ENCODE measurements at regions not wholly inside any gene's neighbourhood (a gene's known extent, or its start where the extent isn't known, plus 50 kb on each side); places are given as distances from the start of the nearest gene placed in this dataset.
"Not testable (repeated sequence)": the region's sequence is repeated elsewhere in the genome, so short reads cannot be mapped to it uniquely, and the experiment has no call there.

DNA sequence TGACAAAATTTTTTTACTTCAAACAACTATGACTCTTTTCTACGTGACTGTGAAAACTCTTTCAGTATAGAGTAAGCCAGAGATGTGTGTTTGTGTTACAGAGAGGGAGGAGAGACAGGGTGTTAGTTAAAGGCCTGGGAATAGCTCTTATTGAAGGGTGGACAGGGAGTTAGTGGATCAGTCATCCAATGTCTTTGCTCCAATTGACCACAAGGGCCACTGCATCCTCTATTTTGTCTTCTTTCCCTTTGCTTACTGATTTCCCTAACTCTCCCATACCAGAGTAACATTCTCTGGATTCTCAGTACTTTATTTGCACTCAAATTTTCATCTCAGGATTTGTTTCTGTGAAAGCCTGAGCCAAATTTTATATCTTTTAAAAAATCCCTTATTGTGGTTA, 920.3 kb downstream of the CDH18 start:
- Mint-ChIP-seq H3K27me3 (no peaks in the 10 kb centered on the region), H3K4me1 (no peaks in the 10 kb centered on the region), H3K36me3 (no peaks in the 10 kb centered on the region), H3K4me3 (no peak overlapping the region), H3K27ac (no peak overlapping the region), H3K9me3 (no peaks in the 10 kb centered on the region)
- DNase-seq (ENCODE audit: low spot score in 2 of 2) (no peak), ATAC-seq (ENCODE audit: low read depth) (no peak)

DNA sequence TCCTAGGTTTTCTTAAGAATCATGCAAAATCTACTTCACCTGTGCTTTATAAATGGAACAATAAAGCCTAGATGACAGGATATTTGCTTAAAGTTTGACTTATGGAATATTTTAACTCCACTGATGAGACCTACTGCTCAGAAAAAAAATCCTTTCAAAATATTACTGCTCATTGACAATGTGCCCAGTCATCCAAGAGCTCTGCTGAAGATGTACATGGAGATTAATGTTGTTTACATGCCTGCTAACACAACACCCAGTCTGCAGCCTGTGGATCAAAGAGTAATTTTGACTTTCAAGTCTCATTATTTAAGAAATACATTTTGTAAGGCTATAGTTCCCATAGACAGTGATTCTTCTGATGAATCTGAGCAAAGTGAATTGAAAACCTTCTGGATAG, 889.6 kb downstream of the CDH18 start:
- Mint-ChIP-seq H3K27me3 (no peaks in the 10 kb centered on the region), H3K36me3 (no peaks in the 10 kb centered on the region), H3K4me3 (no peak overlapping the region), H3K27ac (no peak overlapping the region), H3K4me1 (no peaks in the 10 kb centered on the region), H3K9me3 (peaks cover 2% of the 10 kb centered on the region)
- ATAC-seq (ENCODE audit: low read depth): no peak
- DNase-seq (ENCODE audit: low spot score in 2 of 2): no peak

DNA sequence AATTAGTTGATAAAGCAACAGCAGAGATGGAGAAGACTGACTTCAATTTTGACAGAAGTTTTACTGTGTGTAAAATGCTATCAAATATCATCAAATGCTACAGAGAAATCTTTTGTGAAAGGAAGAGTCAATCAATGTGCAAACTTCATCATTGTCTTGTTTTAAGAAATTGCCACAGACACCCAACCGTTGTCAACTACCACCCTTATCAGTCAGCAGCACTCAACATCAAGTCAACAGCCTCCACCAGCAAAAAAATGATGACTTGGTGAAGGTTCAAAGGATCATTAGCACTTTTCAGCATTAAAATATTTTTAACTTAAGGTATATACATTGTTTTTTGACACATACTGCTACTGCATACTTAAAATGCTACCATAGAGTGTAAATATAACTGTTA, 888.8 kb downstream of the CDH18 start:
- Mint-ChIP-seq H3K4me1 (no peaks in the 10 kb centered on the region), H3K9me3 (peaks cover 2% of the 10 kb centered on the region)
- no peak for ATAC-seq (ENCODE audit: low read depth)

DNA sequence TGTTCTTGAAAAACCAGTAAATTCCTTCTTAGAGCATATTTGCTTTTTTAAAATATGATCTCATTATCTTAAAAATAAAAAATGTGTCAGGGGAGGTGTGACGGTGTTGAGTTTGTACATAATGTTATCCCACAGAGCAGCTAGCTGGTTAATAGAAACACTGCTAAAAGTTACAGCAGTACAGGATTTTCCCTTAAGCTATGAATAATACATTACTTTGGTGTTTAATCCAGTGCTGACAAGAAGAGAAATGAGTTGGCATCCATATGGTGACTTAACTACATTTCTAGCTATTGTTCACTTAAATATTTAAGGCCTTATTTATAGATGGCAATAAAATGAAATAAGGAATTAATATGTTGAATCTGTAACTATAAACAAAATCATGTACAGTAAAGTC, 883.1 kb downstream of the CDH18 start:
- Mint-ChIP-seq H3K4me1 (no peaks in the 10 kb centered on the region), H3K27me3 (no peaks in the 10 kb centered on the region), H3K27ac (no peak overlapping the region), H3K36me3 (no peaks in the 10 kb centered on the region), H3K4me3 (no peak overlapping the region), H3K9me3 (peaks cover 4% of the 10 kb centered on the region)
- ATAC-seq (ENCODE audit: low read depth) (no peak), DNase-seq (ENCODE audit: low spot score in 2 of 2) (no peak)

More for the DNA sequence above, 888.8 kb downstream of the CDH18 start:
- H3K36me3 Mint-ChIP-seq: no peaks in the 10 kb centered on the region
- no peak overlapping the region for H3K27ac Mint-ChIP-seq
- DNase-seq (ENCODE audit: low spot score in 2 of 2): no peak
- H3K27me3 Mint-ChIP-seq: no peaks in the 10 kb centered on the region
- H3K4me3 Mint-ChIP-seq: no peak overlapping the region

DNA sequence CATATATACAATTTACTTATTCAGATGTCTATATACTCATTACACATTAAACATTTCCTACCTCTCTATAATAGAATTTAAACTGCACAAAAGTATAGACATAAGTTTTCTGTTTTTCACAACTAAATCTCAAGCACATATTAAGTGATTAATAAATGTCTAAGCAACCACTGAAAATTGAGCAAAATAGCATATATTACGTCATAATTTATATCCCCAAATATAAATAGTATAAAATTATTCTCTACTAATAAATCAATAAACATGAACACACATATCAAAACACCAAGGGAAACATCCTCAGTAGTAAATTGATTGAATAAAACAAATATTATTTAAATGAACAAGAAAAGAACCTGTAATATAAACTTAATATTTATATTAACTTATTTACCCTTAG, 865.1 kb downstream of the CDH18 start:
- DNase-seq (ENCODE audit: low spot score in 2 of 2) (no peak), ATAC-seq (ENCODE audit: low read depth) (no peak)
- Mint-ChIP-seq H3K4me1 (no peaks in the 10 kb centered on the region), H3K36me3 (no peaks in the 10 kb centered on the region), H3K27ac (no peak overlapping the region), H3K9me3 (peaks cover 2% of the 10 kb centered on the region), H3K4me3 (no peak overlapping the region), H3K27me3 (no peaks in the 10 kb centered on the region)

DNA sequence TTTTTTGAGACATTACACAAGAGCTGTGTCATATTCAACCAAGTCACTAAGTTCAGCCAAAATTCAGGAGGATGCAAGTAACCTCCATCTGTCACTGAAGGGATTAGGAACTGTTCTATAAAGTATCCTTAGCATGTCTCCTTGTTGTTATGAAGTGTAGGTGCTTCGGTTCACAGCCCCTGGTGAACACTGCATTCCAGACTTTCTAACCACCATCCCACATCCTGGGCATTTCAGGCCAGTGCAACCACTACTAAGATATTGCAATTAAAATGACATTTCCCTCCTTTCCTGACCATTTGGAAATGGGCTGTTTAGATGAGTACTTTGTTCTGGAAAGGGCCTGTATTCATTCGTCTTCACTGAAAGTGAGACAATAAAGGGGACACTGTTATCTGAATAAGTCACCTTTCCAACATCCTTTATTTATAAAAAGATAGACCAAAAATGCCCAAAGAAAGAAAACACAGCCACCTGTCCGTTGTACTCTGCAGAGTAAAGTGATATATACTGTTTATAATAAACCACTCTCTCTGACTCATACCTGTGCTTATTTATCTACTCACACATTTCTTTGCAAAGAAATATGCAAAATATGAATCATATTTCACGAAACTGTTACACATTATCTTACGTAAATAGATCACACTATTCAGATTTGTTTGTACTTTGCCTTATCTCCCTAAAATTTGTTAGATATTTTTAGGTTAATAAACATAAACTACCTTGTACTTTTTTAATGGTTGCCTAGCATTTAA, 861.9 kb downstream of the CDH18 start:
- Mint-ChIP-seq H3K4me1 (no peaks in the 10 kb centered on the region), H3K27ac (no peak overlapping the region), H3K27me3 (no peaks in the 10 kb centered on the region), H3K36me3 (no peaks in the 10 kb centered on the region), H3K4me3 (no peak overlapping the region), H3K9me3 (no peaks in the 10 kb centered on the region)
- ATAC-seq (ENCODE audit: low read depth): no peak
- no peak for DNase-seq (ENCODE audit: low spot score in 2 of 2)

DNA sequence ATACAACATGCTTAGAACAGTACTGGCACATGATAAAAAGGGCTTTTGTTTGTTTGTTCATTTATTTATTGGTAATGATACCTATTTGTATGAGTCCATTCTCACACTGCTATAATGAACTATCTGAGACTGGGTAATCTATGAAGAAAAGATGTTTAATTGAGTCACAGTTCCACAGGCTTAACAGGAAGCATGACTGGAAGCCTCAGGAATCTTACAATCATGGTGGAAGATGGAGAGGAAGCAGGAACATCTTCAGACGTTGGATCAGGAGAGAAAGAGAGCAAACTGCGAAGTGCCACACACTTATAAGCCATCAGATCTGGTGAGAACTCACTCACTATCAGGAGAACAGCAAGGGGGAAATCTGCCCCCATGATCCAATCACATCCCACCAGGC, 847.7 kb downstream of the CDH18 start:
- no peaks in the 10 kb centered on the region for H3K36me3 Mint-ChIP-seq
- peaks cover 1% of the 10 kb centered on the region for H3K9me3 Mint-ChIP-seq
- H3K4me1 Mint-ChIP-seq: no peaks in the 10 kb centered on the region
- H3K27me3 Mint-ChIP-seq: no peaks in the 10 kb centered on the region
- no peak overlapping the region for H3K4me3 Mint-ChIP-seq
- no peak overlapping the region for H3K27ac Mint-ChIP-seq
- no peak for ATAC-seq (ENCODE audit: low read depth)
- no peak for DNase-seq (ENCODE audit: low spot score in 2 of 2)

DNA sequence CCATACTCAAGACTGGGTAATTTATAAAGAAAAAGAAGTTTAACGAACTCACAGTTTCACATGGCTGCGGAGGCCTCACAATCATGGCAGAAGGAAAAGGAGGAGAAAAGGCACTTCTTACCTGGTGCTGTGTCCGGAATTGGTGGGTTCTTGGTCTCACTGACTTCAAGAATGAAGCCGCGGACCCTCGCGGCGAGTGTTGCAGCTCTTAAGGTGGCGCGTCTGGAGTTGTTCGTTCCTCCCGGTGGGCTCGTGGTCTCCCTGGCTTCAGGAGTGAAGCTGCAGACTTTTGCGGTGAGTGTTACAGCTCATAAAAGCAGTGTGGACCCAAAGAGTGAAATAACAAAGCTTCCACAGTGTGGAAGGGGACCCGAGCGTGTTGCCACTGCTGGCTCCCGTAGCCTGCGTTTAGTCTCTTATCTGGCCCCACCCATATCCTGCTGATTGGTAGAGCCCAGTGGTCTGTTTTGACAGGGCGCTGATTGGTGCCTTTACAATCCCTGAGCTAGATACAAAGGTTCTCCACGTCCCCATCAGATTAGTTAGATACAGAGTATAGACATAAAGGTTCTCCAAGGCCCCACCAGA, 846.0 kb downstream of the CDH18 start:
- not testable (repeated sequence) for H3K27ac Mint-ChIP-seq, H3K4me3 Mint-ChIP-seq

DNA sequence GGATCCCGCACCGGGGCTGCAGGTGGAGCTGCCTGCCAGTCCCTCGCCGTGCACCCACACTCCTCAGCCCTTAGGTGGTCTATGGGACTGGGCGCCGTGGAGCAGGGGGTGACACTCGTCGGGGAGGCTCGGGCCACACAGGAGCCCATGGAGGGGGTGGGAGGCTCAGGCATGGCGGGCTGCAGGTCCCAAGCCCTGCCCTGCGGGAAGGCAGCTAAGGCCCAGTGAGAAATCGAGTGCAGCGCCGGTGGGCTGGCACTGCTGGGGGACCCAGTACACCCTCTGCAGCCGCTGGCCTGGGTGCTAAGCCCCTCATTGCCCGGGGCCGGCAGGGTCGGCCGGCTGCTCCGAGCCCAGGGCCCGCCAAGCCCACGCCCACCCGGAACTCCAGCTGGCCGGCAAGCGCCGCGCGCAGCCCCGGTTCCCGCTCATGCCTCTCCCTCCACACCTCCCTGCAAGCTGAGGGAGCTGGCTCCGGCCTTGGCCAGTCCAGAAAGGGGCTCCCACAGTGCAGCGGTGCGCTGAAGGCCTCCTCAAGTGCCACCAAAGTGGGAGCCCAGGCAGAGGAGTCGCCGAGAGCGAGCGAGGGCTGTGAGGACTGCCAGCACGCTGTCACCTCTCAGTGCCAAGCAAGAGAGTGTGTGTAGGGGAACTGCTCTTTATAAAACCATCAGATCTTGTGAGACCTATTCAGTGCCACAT, 845.1 kb downstream of the CDH18 start:
- not testable (repeated sequence) for H3K27me3 Mint-ChIP-seq; H3K36me3 Mint-ChIP-seq; H3K4me1 Mint-ChIP-seq; H3K27ac Mint-ChIP-seq; DNase-seq (ENCODE audit: low spot score in 2 of 2); ATAC-seq (ENCODE audit: low read depth); H3K4me3 Mint-ChIP-seq; H3K9me3 Mint-ChIP-seq

More for the DNA sequence above, 846.0 kb downstream of the CDH18 start:
- DNase-seq (ENCODE audit: low spot score in 2 of 2); ATAC-seq (ENCODE audit: low read depth); H3K27me3 Mint-ChIP-seq; H3K9me3 Mint-ChIP-seq; H3K36me3 Mint-ChIP-seq; H3K4me1 Mint-ChIP-seq: not testable (repeated sequence)

DNA sequence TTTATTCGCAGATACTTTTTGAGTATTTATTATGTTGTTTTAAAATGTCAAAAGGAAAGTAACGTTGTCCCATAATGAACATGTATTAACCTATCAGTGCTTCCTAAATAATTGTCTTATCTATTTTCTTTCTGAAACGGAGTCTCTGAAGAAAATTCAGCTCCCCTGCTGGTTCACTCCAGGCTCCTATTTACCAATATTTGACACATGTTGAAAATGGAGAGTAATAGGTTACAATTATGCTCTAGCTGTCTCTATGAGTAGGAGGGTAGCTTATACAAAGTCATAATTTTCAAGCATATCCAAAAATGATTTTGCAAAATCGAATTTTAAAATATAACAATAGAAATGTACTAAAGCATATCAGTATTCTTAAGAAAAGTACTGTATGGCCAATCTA, 844.1 kb downstream of the CDH18 start:
- H3K36me3 Mint-ChIP-seq: no peaks in the 10 kb centered on the region
- H3K9me3 Mint-ChIP-seq: peaks cover 3% of the 10 kb centered on the region
- H3K27me3 Mint-ChIP-seq: no peaks in the 10 kb centered on the region
- DNase-seq (ENCODE audit: low spot score in 2 of 2): no peak
- H3K4me3 Mint-ChIP-seq: no peak overlapping the region
- no peak overlapping the region for H3K27ac Mint-ChIP-seq
- no peaks in the 10 kb centered on the region for H3K4me1 Mint-ChIP-seq
- no peak for ATAC-seq (ENCODE audit: low read depth)

DNA sequence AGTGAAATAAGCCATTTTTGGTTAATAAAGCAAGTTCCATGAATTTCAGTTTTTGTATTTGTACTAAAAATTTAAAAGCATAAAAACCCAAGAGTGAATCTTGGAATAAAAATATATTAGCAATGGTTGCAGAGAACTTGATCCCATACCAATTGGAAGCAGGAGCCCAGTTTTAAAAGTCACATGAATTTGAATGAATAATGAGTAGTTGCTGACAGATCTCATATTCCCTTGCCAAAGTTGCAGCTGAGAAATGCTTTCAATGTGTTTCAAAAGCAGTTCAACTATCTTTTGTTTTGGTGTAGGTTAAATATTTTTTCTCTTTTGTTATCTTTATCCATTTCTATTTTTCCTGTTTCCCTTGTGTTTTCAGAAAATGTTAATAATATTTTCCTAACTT, 818.6 kb downstream of the CDH18 start:
- H3K4me3 Mint-ChIP-seq: no peak overlapping the region
- no peaks in the 10 kb centered on the region for H3K36me3 Mint-ChIP-seq
- H3K4me1 Mint-ChIP-seq: no peaks in the 10 kb centered on the region
- DNase-seq (ENCODE audit: low spot score in 2 of 2): no peak
- no peaks in the 10 kb centered on the region for H3K27me3 Mint-ChIP-seq
- H3K27ac Mint-ChIP-seq: no peak overlapping the region
- no peak for ATAC-seq (ENCODE audit: low read depth)
- H3K9me3 Mint-ChIP-seq: peaks cover 1% of the 10 kb centered on the region

DNA sequence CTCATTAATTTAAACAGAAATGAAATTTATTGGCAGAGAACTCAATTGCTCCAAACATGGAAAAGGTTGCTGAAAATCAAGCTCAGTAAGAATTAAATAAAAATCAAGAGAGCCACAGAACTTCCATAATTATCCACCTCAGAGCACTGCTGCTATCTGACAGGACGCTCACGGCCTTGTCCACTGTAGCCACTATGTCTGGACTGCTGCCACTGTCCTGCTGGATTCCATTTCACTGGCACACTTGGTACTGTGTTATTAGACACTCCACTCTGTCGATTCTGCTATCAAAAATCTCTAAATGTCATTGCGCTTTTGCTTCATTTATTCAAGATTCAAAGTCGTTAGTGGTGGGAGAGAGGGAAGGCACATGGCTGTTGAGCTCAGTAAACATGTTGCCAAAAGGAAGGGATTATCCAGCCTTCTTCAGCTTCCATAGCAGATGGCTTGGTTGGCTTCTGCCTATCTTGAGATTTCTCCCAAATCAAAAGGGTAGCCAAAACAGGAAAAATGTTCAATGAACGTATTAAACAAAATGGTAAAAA, 815.0 kb downstream of the CDH18 start:
- Mint-ChIP-seq H3K4me3 (no peak overlapping the region), H3K27me3 (no peaks in the 10 kb centered on the region), H3K4me1 (no peaks in the 10 kb centered on the region), H3K27ac (no peak overlapping the region), H3K36me3 (no peaks in the 10 kb centered on the region), H3K9me3 (no peaks in the 10 kb centered on the region)
- ATAC-seq (ENCODE audit: low read depth) (no peak), DNase-seq (ENCODE audit: low spot score in 2 of 2) (no peak)

DNA sequence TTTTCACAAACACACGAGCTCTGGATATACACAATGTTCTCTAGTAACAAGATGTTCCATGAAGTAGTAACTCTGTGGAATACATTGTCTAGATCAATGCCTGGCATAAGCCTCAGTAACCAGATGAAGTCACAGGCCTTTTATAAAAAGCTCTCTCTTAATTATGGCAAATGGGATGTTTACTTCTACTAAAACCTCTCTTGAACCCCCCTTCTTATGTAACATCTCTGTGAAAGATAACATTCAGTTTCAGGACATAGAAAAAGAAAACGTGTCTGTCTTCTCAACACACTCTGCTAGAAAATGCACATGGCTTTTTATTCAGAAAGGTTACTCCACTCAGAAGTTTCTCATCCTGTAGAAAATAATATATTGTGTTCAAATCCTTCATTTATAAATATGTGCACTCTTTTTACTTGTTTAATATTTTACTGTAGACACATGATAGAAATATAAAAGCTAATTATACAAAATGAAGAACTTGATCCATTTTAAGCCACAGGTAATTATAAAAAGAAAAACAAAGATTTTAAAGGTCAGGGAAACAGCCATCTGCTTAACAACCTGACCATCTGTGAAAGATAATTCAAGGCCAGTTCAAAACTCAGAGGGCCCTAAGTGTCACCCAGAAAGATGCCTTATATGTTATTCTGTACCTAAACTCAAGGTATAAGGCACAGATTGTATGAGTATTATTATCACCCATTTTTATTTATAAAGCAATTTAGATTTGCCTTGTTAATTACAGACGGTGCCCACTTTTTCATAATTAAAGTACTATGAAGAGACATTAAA, 812.0 kb downstream of the CDH18 start:
- H3K4me1 Mint-ChIP-seq: no peaks in the 10 kb centered on the region
- ATAC-seq (ENCODE audit: low read depth) (no peak), DNase-seq (ENCODE audit: low spot score in 2 of 2) (no peak)
- no peaks in the 10 kb centered on the region for H3K27me3 Mint-ChIP-seq
- H3K9me3 Mint-ChIP-seq: no peaks in the 10 kb centered on the region
- no peaks in the 10 kb centered on the region for H3K36me3 Mint-ChIP-seq
- no peak overlapping the region for H3K4me3 Mint-ChIP-seq
- H3K27ac Mint-ChIP-seq: no peak overlapping the region

DNA sequence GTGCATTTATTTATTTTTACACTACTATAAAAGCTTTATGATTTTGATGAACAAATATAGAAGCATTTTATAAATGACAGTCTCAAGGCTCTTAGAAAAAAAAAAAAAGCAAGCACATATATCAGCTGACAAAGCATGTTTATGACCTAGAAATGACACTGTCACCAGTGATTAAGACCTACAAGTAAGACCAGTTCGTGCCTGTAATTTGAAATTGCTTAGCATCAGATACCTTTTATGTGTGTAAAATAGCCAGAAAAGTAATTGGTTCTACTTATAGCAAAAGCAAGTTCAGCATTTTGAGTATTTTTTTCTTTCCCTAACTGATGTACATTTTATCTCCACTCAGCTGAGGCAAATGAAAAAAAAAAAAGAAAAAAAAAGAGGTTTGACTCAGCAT, 808.4 kb downstream of the CDH18 start:
- DNase-seq (ENCODE audit: low spot score in 2 of 2) (no peak), ATAC-seq (ENCODE audit: low read depth) (no peak)
- Mint-ChIP-seq H3K4me3 (no peak overlapping the region), H3K27me3 (no peaks in the 10 kb centered on the region), H3K27ac (no peak overlapping the region), H3K36me3 (no peaks in the 10 kb centered on the region), H3K9me3 (peaks cover 2% of the 10 kb centered on the region), H3K4me1 (no peaks in the 10 kb centered on the region)
